ENCODE measurements at regions not wholly inside any gene's neighbourhood (a gene's known extent, or its start where the extent isn't known, plus 50 kb on each side); places are given as distances from the start of the nearest gene placed in this dataset.

DNA sequence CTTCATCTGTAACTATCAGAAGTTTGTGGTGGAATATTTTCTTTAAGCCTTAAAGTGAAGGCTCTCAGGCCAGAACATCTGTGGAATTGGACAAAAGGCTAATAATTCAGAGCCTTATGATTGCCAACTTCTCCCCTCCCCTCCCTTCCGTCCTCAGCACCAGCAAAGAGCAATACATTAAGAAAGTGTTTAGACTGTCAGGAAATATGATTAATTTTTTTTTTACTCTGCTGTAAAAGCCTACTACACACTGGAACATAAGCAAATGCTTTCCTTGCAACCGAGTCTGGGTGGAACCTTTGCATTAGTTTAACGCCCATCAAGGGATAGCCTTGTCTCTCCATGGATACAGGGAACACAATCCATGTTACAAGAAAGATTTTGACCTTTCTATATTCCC lies 110.3 kb upstream of the TARS1 start:
- no TSS peak for BruUV-seq (replicated peaks)
- H2AFZ ChIP-seq = no peak overlapping the region

DNA sequence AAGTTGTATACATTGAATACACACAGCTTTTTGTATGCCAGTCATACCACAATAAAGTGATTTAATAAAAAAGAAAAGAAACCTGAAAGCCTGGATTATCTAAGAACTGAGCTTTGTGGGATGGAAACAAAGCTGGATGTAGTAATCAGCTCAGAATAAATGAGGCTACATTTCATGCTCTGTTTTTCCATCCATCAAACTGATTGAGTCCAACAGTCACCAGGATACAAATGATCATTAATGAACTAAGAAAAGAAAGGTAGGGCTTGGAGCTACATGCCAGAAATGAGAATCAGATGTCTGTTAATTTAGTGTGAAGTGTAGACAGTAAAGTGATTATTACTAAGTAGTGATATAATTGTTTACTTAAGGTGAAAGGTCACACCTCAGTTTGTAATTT lies 109.8 kb upstream of the TARS1 start:
- H4K20me1 ChIP-seq (ENCODE audit: insufficient read depth) = no peaks in the 10 kb centered on the region
- no peaks in the 10 kb centered on the region; the same call in 1 of the 2 replicates for H3K9me3 ChIP-seq (ENCODE audit: insufficient read depth, low read depth)
- no peaks in the 10 kb centered on the region for H3K27me3 ChIP-seq (ENCODE audit: insufficient read depth, low read depth)
- no peak for TF ChIP-seq EZH2 (IDR thresholded peaks at IDR 0.05; ENCODE audit: low read depth)
- TF ChIP-seq, protein P1, sequence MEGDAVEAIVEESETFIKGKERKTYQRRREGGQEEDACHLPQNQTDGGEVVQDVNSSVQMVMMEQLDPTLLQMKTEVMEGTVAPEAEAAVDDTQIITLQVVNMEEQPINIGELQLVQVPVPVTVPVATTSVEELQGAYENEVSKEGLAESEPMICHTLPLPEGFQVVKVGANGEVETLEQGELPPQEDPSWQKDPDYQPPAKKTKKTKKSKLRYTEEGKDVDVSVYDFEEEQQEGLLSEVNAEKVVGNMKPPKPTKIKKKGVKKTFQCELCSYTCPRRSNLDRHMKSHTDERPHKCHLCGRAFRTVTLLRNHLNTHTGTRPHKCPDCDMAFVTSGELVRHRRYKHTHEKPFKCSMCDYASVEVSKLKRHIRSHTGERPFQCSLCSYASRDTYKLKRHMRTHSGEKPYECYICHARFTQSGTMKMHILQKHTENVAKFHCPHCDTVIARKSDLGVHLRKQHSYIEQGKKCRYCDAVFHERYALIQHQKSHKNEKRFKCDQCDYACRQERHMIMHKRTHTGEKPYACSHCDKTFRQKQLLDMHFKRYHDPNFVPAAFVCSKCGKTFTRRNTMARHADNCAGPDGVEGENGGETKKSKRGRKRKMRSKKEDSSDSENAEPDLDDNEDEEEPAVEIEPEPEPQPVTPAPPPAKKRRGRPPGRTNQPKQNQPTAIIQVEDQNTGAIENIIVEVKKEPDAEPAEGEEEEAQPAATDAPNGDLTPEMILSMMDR (conservative IDR thresholded peaks at IDR 0.05) = no peak
- no peaks in the 10 kb centered on the region for H3K9me2 ChIP-seq (ENCODE audit: insufficient read depth)
- no peaks in the 10 kb centered on the region for H3F3A ChIP-seq (ENCODE audit: insufficient read depth, low read depth)
- no peaks in the 10 kb centered on the region for H3K4me1 ChIP-seq (replicated peaks; ENCODE audit: insufficient read depth)
- intact Hi-C loops (cut with micrococcal nuclease; ENCODE audit: unreplicated experiment) = no loop called here
- DNase-seq = no peak
- H3K36me3 ChIP-seq (ENCODE audit: low read depth) = no peaks in the 10 kb centered on the region
- no peak overlapping the region for H3K27ac ChIP-seq
- H2AFZ ChIP-seq = no peak overlapping the region
- H3K4me2 ChIP-seq = no peak overlapping the region
- CTCF ChIA-PET = interaction anchor here (0.6 kb wide), 1 partner anchor 807 kb away, joined by 16 read pairs; no protein-coding TSS in a partner anchor
- BruUV-seq (replicated peaks) = no TSS peak
- H3K79me2 ChIP-seq (ENCODE audit: low read depth) = no peaks in the 10 kb centered on the region
- POLR2A ChIA-PET (ENCODE audit: unreplicated experiment) = interaction anchor here (0.5 to 0.6 kb wide), 2 partner anchors 12 to 102 kb away, joined by 4 to 11 read pairs; no protein-coding TSS in a partner anchor
- H3K4me3 ChIP-seq = no peak overlapping the region

More for the DNA sequence above, 110.3 kb upstream of the TARS1 start:
- Histone ChIP-seq H3K27ac (no peak overlapping the region), H3K36me3 (ENCODE audit: low read depth) (no peaks in the 10 kb centered on the region), H4K20me1 (ENCODE audit: insufficient read depth) (no peaks in the 10 kb centered on the region), H3K4me3 (no peak overlapping the region), H3K4me1 (replicated peaks; ENCODE audit: insufficient read depth) (no peaks in the 10 kb centered on the region), H3K9me3 (ENCODE audit: insufficient read depth, low read depth) (no peaks in the 10 kb centered on the region; the same call in 1 of the 2 replicates), H3K4me2 (no peak overlapping the region), H3K9me2 (ENCODE audit: insufficient read depth) (no peaks in the 10 kb centered on the region), H3K79me2 (ENCODE audit: low read depth) (no peaks in the 10 kb centered on the region), H3F3A (ENCODE audit: insufficient read depth, low read depth) (no peaks in the 10 kb centered on the region), H3K27me3 (ENCODE audit: insufficient read depth, low read depth) (no peaks in the 10 kb centered on the region)
- intact Hi-C loops (cut with micrococcal nuclease; ENCODE audit: unreplicated experiment) = no loop called here
- POLR2A ChIA-PET (ENCODE audit: unreplicated experiment) = no interaction called here
- DNase-seq = no peak
- TF ChIP-seq, protein P1 (conservative IDR thresholded peaks at IDR 0.05) = no peak
- no peak for TF ChIP-seq EZH2 (IDR thresholded peaks at IDR 0.05; ENCODE audit: low read depth)
- CTCF ChIA-PET = no interaction called here

DNA sequence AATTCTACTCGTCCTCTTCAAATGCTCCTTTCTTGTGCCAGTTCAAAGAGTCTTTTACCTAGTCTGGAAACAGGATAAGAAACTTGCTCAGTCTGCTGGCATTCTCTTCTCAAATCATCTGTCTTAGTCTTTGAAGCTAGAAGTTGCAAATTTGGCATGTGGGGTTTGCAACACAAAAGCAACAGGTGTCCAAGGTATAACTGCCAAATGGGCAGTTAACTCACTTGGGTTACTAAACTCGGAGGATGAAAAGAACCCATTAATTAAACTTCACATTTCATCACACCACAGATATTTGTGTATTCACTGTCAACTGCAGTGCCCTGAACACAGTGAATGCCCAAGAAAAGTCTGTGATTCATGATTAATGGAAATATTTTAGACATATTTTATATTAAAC lies 108.0 kb upstream of the TARS1 start:
- Histone ChIP-seq H3K27ac (no peak overlapping the region), H3K9me2 (ENCODE audit: insufficient read depth) (no peaks in the 10 kb centered on the region), H3K36me3 (ENCODE audit: low read depth) (no peaks in the 10 kb centered on the region), H4K20me1 (ENCODE audit: insufficient read depth) (no peaks in the 10 kb centered on the region), H2AFZ (no peak overlapping the region), H3F3A (ENCODE audit: insufficient read depth, low read depth) (no peaks in the 10 kb centered on the region), H3K4me2 (no peak overlapping the region), H3K9me3 (ENCODE audit: insufficient read depth, low read depth) (no peaks in the 10 kb centered on the region; the same call in 1 of the 2 replicates), H3K4me3 (no peak overlapping the region), H3K79me2 (ENCODE audit: low read depth) (no peaks in the 10 kb centered on the region), H3K27me3 (ENCODE audit: insufficient read depth, low read depth) (no peaks in the 10 kb centered on the region), H3K4me1 (replicated peaks; ENCODE audit: insufficient read depth) (no peaks in the 10 kb centered on the region)
- POLR2A ChIA-PET (ENCODE audit: unreplicated experiment) = interaction anchor here (0.7 kb wide), 1 partner anchor 60 kb away, joined by 3 read pairs; no protein-coding TSS in a partner anchor
- CTCF ChIA-PET = interaction anchor here (0.7 kb wide), 1 partner anchor 216 kb away, joined by 3 read pairs; no protein-coding TSS in a partner anchor
- TF ChIP-seq, protein P1 (conservative IDR thresholded peaks at IDR 0.05) = no peak
- DNase-seq = no peak
- intact Hi-C loops (cut with micrococcal nuclease; ENCODE audit: unreplicated experiment) = no loop called here
- no TSS peak for BruUV-seq (replicated peaks)
